GM19324 (cell line): ENCODE measurements at regions not wholly inside any gene's neighbourhood (a gene's known extent, or its start where the extent isn't known, plus 50 kb on each side); places are given as distances from the start of the nearest gene placed in this dataset.

Experiments used
- ATAC-seq: cut with Tn5 transposase; IDR thresholded peaks from one replicate; pipeline ENCODE4 v1.9.1; 2021; ENCODE audit warnings: mild to moderate bottlenecking, moderate library complexity; ENCODE audit not compliant: unreplicated experiment, low FRiP score

- ATAC-seq, result no peak
These were observed 412.7 kb upstream of the ANKRD30A start for GRCh38 chr10:36712695-36713094.

- ATAC-seq, result no peak
These were observed 414.0 kb upstream of the ANKRD30A start for GRCh38 chr10:36711361-36711760.

- ATAC-seq, result no peak
These were observed 421.3 kb upstream of the ANKRD30A start for GRCh38 chr10:36704124-36704523.

- ATAC-seq, result no peak
These were observed 422.2 kb upstream of the ANKRD30A start for GRCh38 chr10:36703179-36703578.

GRCh38 chr10:36700123-36700522 lies 425.3 kb upstream of the ANKRD30A start:
- ATAC-seq, result no peak

- ATAC-seq, result no peak
These were observed 432.6 kb upstream of the ANKRD30A start for GRCh38 chr10:36692759-36693158.

GRCh38 chr10:36688717-36689116 lies 436.7 kb upstream of the ANKRD30A start:
- no peak for ATAC-seq

GRCh38 chr10:36683421-36683820 lies 442.0 kb upstream of the ANKRD30A start:
- ATAC-seq, result no peak

GRCh38 chr10:36681751-36682632 lies 443.4 kb upstream of the ANKRD30A start:
- no peak for ATAC-seq

GRCh38 chr10:36679554-36679953 lies 445.8 kb upstream of the ANKRD30A start:
- ATAC-seq, result no peak

- ATAC-seq, result no peak
These were observed 448.0 kb upstream of the ANKRD30A start for GRCh38 chr10:36677431-36677768.

GRCh38 chr10:36676756-36677430 lies 448.5 kb upstream of the ANKRD30A start:
- ATAC-seq, result no peak

- no peak for ATAC-seq
These were observed 449.1 kb upstream of the ANKRD30A start for GRCh38 chr10:36676321-36676720.

GRCh38 chr10:36675458-36675880 lies 449.9 kb upstream of the ANKRD30A start:
- ATAC-seq, result no peak

- ATAC-seq, result no peak
These were observed 453.8 kb upstream of the ANKRD30A start for GRCh38 chr10:36671607-36672006.

GRCh38 chr10:36670621-36671402 lies 454.6 kb upstream of the ANKRD30A start:
- no peak for ATAC-seq

- ATAC-seq, result no peak
These were observed 455.6 kb upstream of the ANKRD30A start for GRCh38 chr10:36669615-36670352.

GRCh38 chr10:36666451-36666850 lies 458.9 kb upstream of the ANKRD30A start:
- no peak for ATAC-seq

- no peak for ATAC-seq
These were observed 462.8 kb upstream of the ANKRD30A start for GRCh38 chr10:36662571-36662970.

- ATAC-seq, result no peak
These were observed 475.1 kb upstream of the ANKRD30A start for GRCh38 chr10:36650274-36650673.
